Stomach (tissue), 8 donors: ENCODE measurements at regions not wholly inside any gene's neighbourhood (a gene's known extent, or its start where the extent isn't known, plus 50 kb on each side); places are given as distances from the start of the nearest gene placed in this dataset.
"Not testable (repeated sequence)": the region's sequence is repeated elsewhere in the genome, so short reads cannot be mapped to it uniquely, and the experiment has no call there.

ENCODE experiments used
- DNase-seq, 2 donors: peaks; one replicate each; pipeline versions ENCODE4 v3.0.0 to v3.0.0-alpha.2; 2013 to 2019
- H3K27ac ChIP-seq, 5 donors: fragments of 200-600 bp in 4 of 5; sonication (generic) in 4 of 5; one replicate each; pipeline ENCODE4 v1.5.1; 2013 to 2019; ENCODE audit warnings: mild to moderate bottlenecking in 1 of 5, moderate library complexity in 1 of 5
- H3K27me3 ChIP-seq, 3 donors: fragments of 200-600 bp; sonication (generic); one replicate each; pipeline ENCODE4 v1.5.1; 2017 to 2019; ENCODE audit warnings: mixed run types in 1 of 3
- H3K36me3 ChIP-seq, 4 donors: fragments of 200-600 bp; sonication (generic); 1 replicate in 3 of 4; 2 replicates in 1 of 4; pipeline ENCODE4 v1.5.1; 2016 to 2019
- H3K4me1 ChIP-seq, 4 donors: fragments of 200-600 bp; sonication (generic); one replicate each; pipeline ENCODE4 v1.5.1; 2016 to 2019
- H3K4me3 ChIP-seq, 4 donors: fragments of 200-600 bp; sonication (generic) in 3 of 4; one replicate each; pipeline ENCODE4 v1.5.1; 2016 to 2019; ENCODE audit warnings: mild to moderate bottlenecking in 1 of 4
- H3K9me3 ChIP-seq, 4 donors: fragments of 200-600 bp; sonication (generic); one replicate each; pipeline ENCODE4 v1.5.1; 2016 to 2019
- EP300 ChIP-seq: sonication (generic); formaldehyde crosslinking; IDR thresholded peaks from one replicate; pipeline ENCODE4 v1.6.1; 2017; ENCODE audit warnings: antibody characterized with exemption
- POLR2A ChIP-seq, 4 donors: fragments of 450-650 bp; IDR thresholded peaks; one replicate each; pipeline ENCODE4 v1.6.1; 2016; ENCODE audit warnings: antibody characterized with exemption in 4 of 4, control low read depth in 2 of 4, mild to moderate bottlenecking in 1 of 4, moderate library complexity in 1 of 4
- POLR2AphosphoS5 ChIP-seq, 3 donors: sonication (generic); formaldehyde crosslinking; IDR thresholded peaks; one replicate each; pipeline ENCODE4 v1.6.1; 2016; ENCODE audit warnings: antibody characterized with exemption in 3 of 3
- WGBS, 5 donors: extraction: QIAGEN DNeasy Blood & Tissue Kit in 3 of 5; methylation state at CpG; one replicate each; pipeline versions ENCODE4 v1.1.5 to v1.1.7; 2013 to 2018; 5-methylcytosine and 5-hydroxymethylcytosine counted together
- intact Hi-C: fragments of 100-400 bp; cut with DNase I; formaldehyde crosslinking; loops from one replicate; pipeline ENCODE4 v1.15.1; 2023; ENCODE audit warnings: low total_unique reads
- TF ChIP-seq, protein P1 (sequence below), 7 experiments: fragments of 450-650 bp in 4 of 7; fragments of 200-600 bp in 3 of 7; sonication (generic) in 3 of 7; IDR thresholded peaks; one replicate each; pipeline ENCODE4 v1.5.1; 2016 to 2019; ENCODE audit warnings: antibody characterized with exemption in 7 of 7, control low read depth in 2 of 7, mild to moderate bottlenecking in 1 of 7
- donor health status: healthy with polysubstance abuse.
- donor health status: Bipolar disorder and iron deficiency.
- donor health status: healthy.

GRCh38 chr15:81890496-81890895 lies 155.3 kb downstream of the MEX3B start:
- Histone ChIP-seq H3K27ac (no peak overlapping the region), H3K4me3 (no peak overlapping the region), H3K36me3 (no peaks in the 10 kb centered on the region), H3K27me3 (no peaks in the 10 kb centered on the region), H3K4me1 (peaks cover 0 to 5% (median 2%) of the 10 kb centered on the region in 4 donors), H3K9me3 (no peaks in the 10 kb centered on the region)
- 72 to 84% (median 80%) methylated on average over 1 of the region's 1 CpG for WGBS, 5 donors
- DNase-seq, result no peak
- intact Hi-C loops, result no loop called here
- TF ChIP-seq POLR2AphosphoS5 (IDR thresholded peaks at IDR 0.05), result no peak
- no peak for TF ChIP-seq EP300
- TF ChIP-seq, protein P1, sequence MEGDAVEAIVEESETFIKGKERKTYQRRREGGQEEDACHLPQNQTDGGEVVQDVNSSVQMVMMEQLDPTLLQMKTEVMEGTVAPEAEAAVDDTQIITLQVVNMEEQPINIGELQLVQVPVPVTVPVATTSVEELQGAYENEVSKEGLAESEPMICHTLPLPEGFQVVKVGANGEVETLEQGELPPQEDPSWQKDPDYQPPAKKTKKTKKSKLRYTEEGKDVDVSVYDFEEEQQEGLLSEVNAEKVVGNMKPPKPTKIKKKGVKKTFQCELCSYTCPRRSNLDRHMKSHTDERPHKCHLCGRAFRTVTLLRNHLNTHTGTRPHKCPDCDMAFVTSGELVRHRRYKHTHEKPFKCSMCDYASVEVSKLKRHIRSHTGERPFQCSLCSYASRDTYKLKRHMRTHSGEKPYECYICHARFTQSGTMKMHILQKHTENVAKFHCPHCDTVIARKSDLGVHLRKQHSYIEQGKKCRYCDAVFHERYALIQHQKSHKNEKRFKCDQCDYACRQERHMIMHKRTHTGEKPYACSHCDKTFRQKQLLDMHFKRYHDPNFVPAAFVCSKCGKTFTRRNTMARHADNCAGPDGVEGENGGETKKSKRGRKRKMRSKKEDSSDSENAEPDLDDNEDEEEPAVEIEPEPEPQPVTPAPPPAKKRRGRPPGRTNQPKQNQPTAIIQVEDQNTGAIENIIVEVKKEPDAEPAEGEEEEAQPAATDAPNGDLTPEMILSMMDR (IDR thresholded peaks at IDR 0.05), result no peak
- TF ChIP-seq POLR2A (IDR thresholded peaks at IDR 0.05), result no peak

DNA sequence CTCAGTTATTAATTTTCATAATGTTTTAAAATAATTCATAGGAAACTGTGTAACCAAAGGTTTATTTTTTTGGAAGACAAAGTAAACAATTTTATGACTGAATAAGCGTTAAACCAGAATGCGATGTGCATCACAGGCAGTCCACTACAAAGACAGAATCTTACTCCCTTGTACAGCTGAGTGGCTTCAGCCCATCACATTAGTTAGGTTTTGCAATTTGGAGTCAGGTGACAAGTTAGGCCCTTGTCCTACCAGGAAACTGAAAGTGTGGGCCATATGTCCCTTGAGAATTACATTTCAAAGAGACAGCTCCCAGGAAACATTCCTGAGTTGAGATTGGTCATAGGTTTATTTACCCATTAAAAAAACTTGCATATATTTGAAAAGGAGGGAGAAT lies 156.3 kb downstream of the MEX3B start:
- Histone ChIP-seq H3K9me3 (no peaks in the 10 kb centered on the region), H3K27ac (no peak overlapping the region), H3K36me3 (no peaks in the 10 kb centered on the region), H3K27me3 (no peaks in the 10 kb centered on the region), H3K4me3 (no peak overlapping the region), H3K4me1 (peaks cover 0 to 5% (median 2%) of the 10 kb centered on the region in 4 donors)
- TF ChIP-seq POLR2A (IDR thresholded peaks at IDR 0.05), result no peak
- no peak for TF ChIP-seq POLR2AphosphoS5 (IDR thresholded peaks at IDR 0.05)
- TF ChIP-seq, protein P1 (IDR thresholded peaks at IDR 0.05), result no peak
- TF ChIP-seq EP300, result no peak
- no peak for DNase-seq
- intact Hi-C loops, result no loop called here
- 68 to 85% (median 80%) methylated on average over 2 of the region's 2 CpGs for WGBS, 5 donors

- Histone ChIP-seq H3K27ac (no peak overlapping the region), H3K9me3 (no peaks in the 10 kb centered on the region), H3K4me1 (peaks cover 0 to 5% (median 2%) of the 10 kb centered on the region in 4 donors), H3K27me3 (no peaks in the 10 kb centered on the region), H3K36me3 (no peaks in the 10 kb centered on the region), H3K4me3 (no peak overlapping the region)
- intact Hi-C loops, result no loop called here
- 61 to 70% (median 62%) methylated on average over 10 of the region's 10 CpGs for WGBS, 5 donors
- TF ChIP-seq POLR2AphosphoS5 (IDR thresholded peaks at IDR 0.05) (no peak), EP300 (no peak), POLR2A (IDR thresholded peaks at IDR 0.05) (no peak)
- TF ChIP-seq, protein P1 (IDR thresholded peaks at IDR 0.05), result no peak
- no peak for DNase-seq
Observed at GRCh38 chr15:81888748-81889484, 156.9 kb downstream of the MEX3B start.

DNA sequence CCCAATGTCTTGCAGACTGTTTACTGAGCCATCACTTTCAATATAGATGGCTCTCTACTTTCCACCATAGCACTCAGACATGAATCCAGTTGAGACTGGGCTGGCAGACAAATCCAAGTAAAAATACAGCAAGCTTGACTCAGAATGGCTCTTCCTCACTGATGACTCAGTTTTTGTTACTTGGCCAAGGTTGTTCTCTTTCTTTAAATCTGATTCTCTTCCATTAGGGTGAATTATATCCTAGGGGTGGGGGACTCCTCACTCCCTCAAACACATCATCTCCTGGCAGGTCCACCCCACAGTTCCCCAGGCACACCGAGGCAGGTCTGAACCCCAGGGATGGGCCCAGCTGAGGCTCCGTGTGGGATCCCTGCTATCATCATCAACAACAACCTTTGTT lies 157.9 kb downstream of the MEX3B start:
- H3K27ac ChIP-seq, result no peak overlapping the region
- H3K4me1 ChIP-seq, result peaks cover 0 to 5% (median 2%) of the 10 kb centered on the region in 4 donors
- WGBS, 5 donors, result 49 to 89% (median 73%) methylated on average over 2 of the region's 2 CpGs
- TF ChIP-seq, protein P1 (IDR thresholded peaks at IDR 0.05), result no peak
- TF ChIP-seq EP300, result no peak
- no peak for TF ChIP-seq POLR2AphosphoS5 (IDR thresholded peaks at IDR 0.05)
- no peak for TF ChIP-seq POLR2A (IDR thresholded peaks at IDR 0.05)
- peak in 1 of 2 donors; percentile 63 for DNase-seq
- H3K27me3 ChIP-seq, result no peaks in the 10 kb centered on the region
- H3K4me3 ChIP-seq, result no peak overlapping the region
- H3K9me3 ChIP-seq, result no peaks in the 10 kb centered on the region
- intact Hi-C loops, result no loop called here
- no peaks in the 10 kb centered on the region for H3K36me3 ChIP-seq

DNA sequence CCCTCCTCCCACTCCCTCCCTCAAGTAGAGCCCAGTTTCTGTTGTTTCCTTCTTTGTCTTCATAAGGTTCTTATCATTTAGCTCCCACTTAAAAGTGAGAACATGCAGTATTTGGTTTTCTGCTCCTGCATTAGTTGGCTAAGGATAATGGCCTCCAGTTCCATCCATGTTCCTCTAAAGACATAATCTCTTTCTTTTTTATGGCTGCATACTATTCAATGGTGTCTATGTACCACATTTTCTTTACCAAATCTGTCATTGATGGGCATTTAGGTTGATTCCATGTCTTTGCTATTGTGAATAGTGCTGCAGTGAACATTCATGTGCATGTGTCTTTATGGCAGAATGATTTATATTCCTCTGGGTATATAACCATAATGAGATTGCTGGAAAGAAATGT lies 158.6 kb downstream of the MEX3B start:
- H3K9me3 ChIP-seq, H3K36me3 ChIP-seq, H3K4me3 ChIP-seq, H3K27me3 ChIP-seq, H3K27ac ChIP-seq, intact Hi-C loops, DNase-seq, H3K4me1 ChIP-seq: not testable (repeated sequence)
